Myocyte (in vitro differentiated cells): ENCODE measurements at regions not wholly inside any gene's neighbourhood (a gene's known extent, or its start where the extent isn't known, plus 50 kb on each side); places are given as distances from the start of the nearest gene placed in this dataset.

Source experiments
- DNase-seq: peaks from one replicate; pipeline ENCODE4 v3.0.0-alpha.2; 2012; ENCODE audit warnings: low read depth

DNA sequence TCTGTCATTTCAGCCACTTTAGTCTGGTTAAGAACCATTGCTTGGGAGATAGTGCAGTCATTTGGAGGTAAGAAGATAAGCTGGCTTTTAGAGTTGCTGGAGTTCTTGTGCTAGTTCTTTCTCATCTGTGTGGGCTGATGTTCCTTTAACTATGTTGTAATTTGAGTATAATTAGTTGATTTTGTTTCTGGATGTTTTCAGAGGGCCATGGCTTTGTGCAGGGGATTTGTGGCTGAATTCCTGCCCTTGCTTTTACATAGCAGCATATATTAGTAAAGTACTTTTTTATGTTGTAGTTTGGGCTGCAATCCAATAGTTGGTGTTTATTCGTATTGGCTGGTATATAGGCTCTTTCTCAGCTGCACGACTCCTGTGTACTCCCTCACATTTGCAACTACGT is 339.6 kb downstream of the ANKRD50 start:
- DNase-seq = no peak

DNA sequence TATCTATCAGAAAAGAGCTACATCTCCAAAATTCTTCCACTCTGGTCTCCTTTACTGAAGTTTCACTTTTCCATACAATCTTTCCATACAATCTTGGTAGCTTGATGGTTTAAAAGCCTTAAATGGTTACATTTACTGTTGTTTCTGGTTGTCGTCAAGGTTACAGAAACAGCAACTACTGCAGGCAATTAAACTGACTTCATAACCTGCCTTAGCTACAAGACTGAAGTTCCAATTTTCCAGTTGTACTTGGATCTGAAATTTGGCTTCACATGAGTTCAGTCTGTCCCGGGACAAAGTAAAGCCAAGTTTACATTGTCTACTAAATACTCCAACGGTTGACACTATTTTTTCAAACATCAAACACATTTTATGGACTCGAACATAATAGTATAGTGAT is 326.4 kb downstream of the ANKRD50 start:
- no peak for DNase-seq

- no peak for DNase-seq
Measured at GRCh38 chr4:124386648-124387047, 325.9 kb downstream of the ANKRD50 start.

GRCh38 chr4:124389591-124389990 is 322.9 kb downstream of the ANKRD50 start:
- DNase-seq = peak; percentile 21

DNA sequence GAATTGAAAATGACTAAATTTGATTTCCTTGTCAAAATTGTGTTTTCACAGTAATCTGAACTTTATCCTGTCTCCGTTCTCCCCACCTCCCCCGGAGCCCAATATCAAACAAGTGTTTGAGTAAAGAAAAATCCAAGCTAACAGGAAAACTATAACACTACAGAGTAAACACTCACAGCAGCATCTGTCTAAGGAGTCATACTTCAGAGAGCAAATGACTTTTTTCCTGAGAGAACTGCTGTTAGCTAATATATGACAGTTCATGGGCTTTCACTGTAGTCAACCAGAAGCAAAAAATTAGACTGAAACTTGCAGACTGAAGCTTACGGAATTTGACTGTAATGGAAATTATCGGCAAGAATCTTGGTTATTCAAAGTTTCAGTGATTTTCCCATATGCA is 321.7 kb downstream of the ANKRD50 start:
- DNase-seq = no peak

DNA sequence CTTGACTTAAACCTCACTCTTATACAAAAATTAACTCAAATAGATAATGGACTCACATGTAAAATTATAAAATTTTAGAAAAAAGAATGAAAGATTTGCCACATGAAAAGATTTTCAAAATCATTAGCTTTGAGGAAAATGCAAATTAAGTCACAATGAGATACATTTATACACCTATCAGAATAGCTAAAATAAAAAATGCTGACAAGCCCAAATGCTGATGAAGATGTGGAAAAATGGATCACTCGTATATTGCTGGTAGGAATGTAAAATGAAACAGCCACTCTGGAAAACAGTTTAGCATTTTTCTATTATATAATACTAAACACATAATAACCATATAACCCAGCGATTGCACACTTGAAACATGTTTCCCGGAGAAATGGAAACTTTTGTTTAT is 316.2 kb downstream of the ANKRD50 start:
- no peak for DNase-seq

DNA sequence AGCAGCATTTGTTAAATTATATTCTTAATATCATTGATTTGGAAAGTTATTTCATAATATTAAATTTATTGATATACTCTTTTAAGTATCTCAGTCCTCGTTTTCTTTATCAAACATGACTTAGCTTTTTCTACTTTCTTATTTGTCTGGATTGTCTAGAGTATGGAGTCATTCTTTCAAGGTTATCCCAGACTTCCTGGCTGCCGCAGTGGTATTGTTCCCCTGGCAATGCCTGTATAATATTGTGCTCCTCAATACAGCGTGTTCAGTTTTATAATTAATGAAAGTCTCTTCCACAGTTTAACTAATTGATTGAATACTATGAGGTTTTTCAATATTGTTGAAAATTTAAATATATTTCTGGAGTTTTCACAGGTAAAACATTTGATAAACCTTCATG is 310.9 kb downstream of the ANKRD50 start:
- DNase-seq = no peak

- DNase-seq = peak; percentile 13
Measured at GRCh38 chr4:124409044-124409443, 303.5 kb downstream of the ANKRD50 start.

DNA sequence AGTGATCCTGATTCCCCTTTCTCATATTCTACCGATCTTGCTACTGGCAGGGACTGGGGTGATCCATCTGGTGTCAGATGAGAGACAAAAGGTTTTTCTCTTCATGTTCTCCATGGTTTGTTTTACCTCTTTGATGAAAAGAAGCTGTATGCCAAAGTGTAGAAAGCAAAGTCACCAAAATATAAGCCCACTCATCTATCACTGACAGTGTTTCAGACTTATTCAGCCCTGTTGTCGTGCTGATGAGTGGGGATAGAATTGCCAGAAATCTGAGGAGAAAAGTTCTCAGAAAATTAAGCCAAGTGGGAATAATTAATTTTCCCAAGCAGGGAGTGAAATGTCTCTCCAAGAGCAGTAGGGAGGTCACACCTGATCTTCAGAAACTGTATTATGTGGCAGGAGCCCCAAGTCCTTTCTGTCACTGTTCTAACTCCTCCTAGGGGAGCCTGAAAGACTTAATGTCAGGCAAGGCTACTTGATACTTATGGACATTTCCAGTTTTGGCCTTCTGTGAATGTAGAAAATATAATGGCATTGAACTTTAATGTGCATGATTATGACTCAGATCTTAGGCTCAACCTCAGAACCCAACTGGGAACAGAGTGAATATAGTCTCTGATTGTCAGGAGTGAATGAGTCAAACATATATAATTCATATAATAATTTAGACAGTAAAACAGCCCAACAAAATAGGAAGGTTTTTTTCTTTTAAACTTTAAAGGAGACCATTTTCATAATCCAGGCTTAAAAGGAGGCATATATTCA is 298.1 kb downstream of the ANKRD50 start:
- no peak for DNase-seq

DNA sequence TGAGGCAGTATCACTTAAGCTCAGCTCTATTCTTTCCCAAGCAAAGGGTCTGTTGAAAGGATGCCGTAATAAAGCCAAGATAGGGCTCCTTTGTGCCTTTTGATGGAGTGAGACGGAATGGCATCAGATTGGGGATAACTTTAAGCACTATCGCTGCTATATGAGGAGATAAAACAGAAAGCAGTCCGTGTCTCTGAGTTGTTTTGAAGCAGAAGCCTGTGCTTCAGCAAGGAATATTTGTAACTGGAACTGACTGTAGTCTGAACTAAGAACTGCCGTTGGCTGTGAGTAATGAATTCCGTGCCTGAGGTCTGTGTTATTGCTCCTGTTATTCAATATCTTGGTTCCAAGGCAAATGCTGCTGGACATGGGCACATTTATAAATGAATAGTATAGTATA is 297.4 kb downstream of the ANKRD50 start:
- peak; percentile 37 for DNase-seq

- DNase-seq = no peak
Measured at GRCh38 chr4:124417371-124417770, 295.2 kb downstream of the ANKRD50 start.

DNA sequence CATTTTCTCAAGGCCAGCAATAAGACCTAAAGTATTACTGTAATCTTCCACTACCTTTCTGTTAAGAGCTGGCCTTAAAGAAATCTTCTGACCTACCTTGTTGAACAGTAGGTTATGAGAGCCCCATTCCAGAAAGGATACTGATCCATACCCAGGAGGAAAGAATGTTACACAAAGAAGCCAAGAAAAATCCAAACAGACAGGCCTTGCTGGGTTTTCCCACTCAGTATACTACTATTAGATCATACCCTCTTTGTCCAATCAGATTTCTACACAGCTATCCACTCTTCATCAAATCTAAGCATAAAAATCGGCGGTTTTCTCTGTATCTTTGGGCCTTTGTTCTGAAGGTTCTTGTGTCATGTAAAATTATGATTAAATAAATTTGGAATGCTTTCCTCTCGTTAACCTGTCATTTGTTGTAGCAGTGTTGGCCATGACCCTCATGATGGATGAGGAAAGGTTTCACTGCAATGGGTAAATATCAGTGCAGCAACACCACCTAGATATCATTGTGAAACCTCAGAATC is 292.3 kb downstream of the ANKRD50 start:
- DNase-seq = no peak

DNA sequence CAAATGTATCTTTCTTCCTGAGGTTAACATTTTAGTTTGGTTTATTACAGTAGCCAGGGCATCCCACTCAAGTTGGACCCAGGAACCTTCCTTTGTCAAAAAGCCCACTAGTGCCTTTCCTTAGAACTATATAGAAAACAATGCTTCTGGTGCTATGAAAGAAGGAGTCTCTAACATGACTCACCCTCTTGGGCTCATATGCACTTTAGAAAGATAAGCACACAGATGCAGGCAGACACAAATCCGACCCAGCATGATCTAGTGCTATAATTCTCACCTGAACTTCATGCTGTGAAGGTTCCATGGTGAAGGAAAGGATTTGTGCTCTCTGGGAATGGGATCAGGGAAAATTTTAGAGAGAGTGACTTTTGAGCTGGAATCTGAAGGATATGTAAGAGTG is 289.4 kb downstream of the ANKRD50 start:
- no peak for DNase-seq

DNA sequence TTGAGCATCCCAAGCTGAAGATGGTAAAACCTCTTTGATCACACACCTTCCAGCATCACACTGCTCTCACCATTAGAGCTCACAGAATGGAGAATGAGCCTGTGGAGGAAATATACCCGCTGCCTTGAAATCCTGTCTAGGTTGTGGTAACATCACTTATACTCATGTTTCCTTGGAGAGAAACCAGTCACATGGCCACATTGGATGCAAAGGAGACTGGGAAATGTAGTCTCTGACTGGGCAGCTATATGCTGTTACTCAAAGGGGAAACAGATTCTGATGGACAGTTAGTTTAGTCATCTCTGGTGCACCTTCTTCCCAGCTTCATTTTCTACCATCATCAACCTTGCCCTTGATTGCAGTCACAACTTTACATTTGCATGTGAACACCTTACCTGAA is 286.3 kb downstream of the ANKRD50 start:
- no peak for DNase-seq

GRCh38 chr4:124427095-124427767 is 285.3 kb downstream of the ANKRD50 start:
- DNase-seq = peak; percentile 26

- no peak for DNase-seq
Measured at GRCh38 chr4:124428648-124429047, 283.9 kb downstream of the ANKRD50 start.

DNA sequence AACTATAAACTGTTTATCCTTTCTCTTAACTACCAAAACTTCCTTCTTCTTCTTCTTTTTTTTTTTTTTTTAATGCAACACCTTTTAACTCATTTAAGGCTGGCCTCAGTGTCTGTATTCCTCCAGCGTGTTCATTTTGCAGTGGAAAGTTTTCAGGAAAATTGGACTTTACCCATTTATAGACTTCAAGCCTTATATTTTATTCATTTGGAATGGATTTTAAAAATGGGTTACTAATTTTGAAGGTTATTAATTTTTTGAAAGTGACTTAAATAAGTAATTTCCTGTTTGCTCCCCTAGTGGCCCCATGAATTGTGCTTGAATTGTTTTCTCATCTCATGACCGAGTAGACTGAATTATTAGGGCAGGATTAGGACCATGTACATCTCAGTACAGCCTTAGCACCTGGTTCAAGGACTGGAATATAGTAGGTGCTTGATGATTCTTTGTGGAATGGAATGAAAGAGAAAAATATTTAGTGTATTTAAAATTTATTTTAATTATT is 282.7 kb downstream of the ANKRD50 start:
- no peak for DNase-seq

GRCh38 chr4:124431653-124432192 is 280.8 kb downstream of the ANKRD50 start:
- DNase-seq = no peak

- no peak for DNase-seq
Measured at GRCh38 chr4:124432500-124432899, 280.0 kb downstream of the ANKRD50 start.

DNA sequence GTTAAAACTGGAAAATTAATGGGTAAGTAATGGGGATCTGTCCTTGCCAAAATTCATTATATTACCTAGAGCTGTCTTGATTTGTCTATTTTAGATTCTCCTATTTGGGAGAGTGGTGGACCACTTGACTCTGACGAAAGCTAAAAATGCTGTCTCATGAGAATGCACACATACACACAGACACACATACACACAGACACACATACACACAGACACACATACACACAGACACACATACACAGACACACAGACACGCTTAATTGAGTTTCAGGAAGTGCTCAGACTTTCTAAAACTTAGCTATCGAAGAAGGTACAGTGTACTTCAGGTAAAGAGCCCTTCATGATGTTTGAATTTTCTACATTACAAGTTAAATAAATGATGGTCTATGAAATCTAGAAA is 279.5 kb downstream of the ANKRD50 start:
- DNase-seq = no peak

- peak; percentile 42 for DNase-seq
Measured at GRCh38 chr4:124433500-124433899, 279.0 kb downstream of the ANKRD50 start.

DNA sequence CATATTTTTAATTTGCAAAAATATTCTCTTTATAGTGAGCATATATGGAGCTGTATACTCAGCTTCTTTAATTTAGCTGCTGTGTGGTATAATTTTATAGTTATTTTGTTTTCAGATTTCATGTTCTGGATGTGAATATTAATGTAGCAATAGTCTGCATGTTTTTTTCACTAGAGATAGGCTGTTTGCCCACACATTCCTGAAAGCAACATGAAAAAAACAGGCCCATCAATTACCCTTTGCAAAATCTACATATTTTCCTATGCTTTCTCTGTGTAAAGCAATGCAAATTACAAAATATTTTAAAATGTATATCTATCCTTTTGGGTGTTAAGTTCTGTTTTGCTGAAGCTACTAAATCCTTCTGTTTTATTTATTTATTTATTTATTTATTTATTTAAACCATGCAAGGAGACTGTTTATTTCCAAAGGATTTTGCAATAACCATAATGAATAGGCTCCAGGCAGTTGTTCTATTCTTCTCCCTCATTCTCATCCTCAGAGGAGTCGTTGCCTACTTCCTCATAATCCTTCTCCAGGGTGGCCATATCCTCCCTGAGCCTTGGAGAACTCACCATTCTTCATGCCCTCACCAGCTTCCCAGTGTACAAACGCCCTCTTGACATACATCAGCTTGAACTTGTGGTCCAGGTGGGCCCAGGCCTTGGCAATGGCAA is 277.1 kb downstream of the ANKRD50 start:
- no peak for DNase-seq
